Lower leg skin (tissue), 3 donors: ENCODE measurements at regions not wholly inside any gene's neighbourhood (a gene's known extent, or its start where the extent isn't known, plus 50 kb on each side); places are given as distances from the start of the nearest gene placed in this dataset.

Source experiments
- CTCF ChIP-seq, 3 donors: fragments of 450-650 bp; IDR thresholded peaks; one replicate each; pipeline ENCODE4 v1.5.1; 2016; ENCODE audit warnings: antibody characterized with exemption in 3 of 3, mild to moderate bottlenecking in 3 of 3, moderate library complexity in 2 of 3
- POLR2A ChIP-seq, 2 donors: fragments of 450-650 bp; IDR thresholded peaks; one replicate each; pipeline ENCODE4 v1.6.1; 2016 to 2017; ENCODE audit warnings: antibody characterized with exemption in 2 of 2, mild to moderate bottlenecking in 1 of 2, moderate library complexity in 1 of 2

GRCh38 chr2:13433954-13434353 lies 717.2 kb downstream of the TRIB2 start:
- no peak for TF ChIP-seq POLR2A (IDR thresholded peaks at IDR 0.05)
- TF ChIP-seq CTCF (IDR thresholded peaks at IDR 0.05) = no peak
